GM12878 (cell line): ENCODE measurements at regions not wholly inside any gene's neighbourhood (a gene's known extent, or its start where the extent isn't known, plus 50 kb on each side); places are given as distances from the start of the nearest gene placed in this dataset.

Experiments used
- ATAC-seq: fragments of 200-7000 bp; cut with Tn5 transposase; 3 replicates; pipeline ENCODE4 v1.9.1; 2020; ENCODE audit warnings: mild to moderate bottlenecking, moderate library complexity
- BruUV-seq: library from RNA; stranded (reverse); fragments of 400-500 nt; replicated peaks from 2 replicates; lab custom pipeline; 2021; lab: Mats Ljungman, UMichigan
- CTCF ChIA-PET: fragments of 300-600 bp; sonication (Branson Sonifier 250); formaldehyde crosslinking; extraction: SDS; loops from one replicate; lab custom pipeline; 2021; ENCODE audit warnings: inconsistent platforms; lab: Yijun Ruan, JAX
- POLR2A ChIA-PET: fragments of 350-600 bp; formaldehyde crosslinking; extraction: SDS; loops from one replicate; lab custom pipeline; 2021; ENCODE audit warnings: inconsistent platforms; lab: Charles Lee
- RAD21 ChIA-PET: fragments of 300-600 bp; sonication (Branson Sonifier 250); formaldehyde crosslinking; loops from one replicate; lab custom pipeline; 2023; ENCODE audit warnings: antibody characterized with exemption; ENCODE audit not compliant: unreplicated experiment; lab: Charles Lee
- SMC1A ChIA-PET: fragments of 300-600 bp; sonication (Branson Sonifier 250); formaldehyde crosslinking; loops from one replicate; lab custom pipeline; 2023; ENCODE audit not compliant: unreplicated experiment, uncharacterized antibody; lab: Charles Lee
- DNase-seq: peaks from one replicate; pipeline ENCODE4 v3.0.0-alpha.2; 2011; ENCODE audit warnings: low read depth, low spot score
- FAIRE-seq: peaks from 3 replicates; lab custom pipeline; 2011; peaks lifted over from hg19 to GRCh38; lab: Jason Lieb, UNC
- H2AFZ ChIP-seq: 2 replicates; pipeline ENCODE4 v1.6.0; 2011; ENCODE audit warnings: low read depth, low read length, control low read depth; ENCODE audit not compliant: control insufficient read depth
- H3K27ac ChIP-seq: 2 replicates; pipeline ENCODE4 v1.5.1; 2011; ENCODE audit warnings: control low read depth; ENCODE audit not compliant: control insufficient read depth, insufficient read depth
- H3K27me3 ChIP-seq, 2 experiments: replicated peaks in 1 of 2; 2 replicates each; pipeline versions ENCODE4 v1.6.0 to v1.6.1; 2011; ENCODE audit warnings: low read length in 1 of 2; ENCODE audit not compliant: control insufficient read depth in 2 of 2, insufficient read depth in 2 of 2
- H3K36me3 ChIP-seq, 2 experiments: 2 replicates each; pipeline ENCODE4 v1.5.1; 2011; ENCODE audit warnings: low read length in 1 of 2; ENCODE audit not compliant: control insufficient read depth in 2 of 2, insufficient read depth in 2 of 2
- H3K4me1 ChIP-seq: 2 replicates; pipeline ENCODE4 v1.6.1; 2011; ENCODE audit warnings: mild to moderate bottlenecking, low read length, moderate library complexity, mixed read lengths; ENCODE audit not compliant: control insufficient read depth, insufficient read depth
- H3K4me2 ChIP-seq: 2 replicates; pipeline ENCODE4 v1.6.0; 2011; ENCODE audit warnings: control low read depth; ENCODE audit not compliant: control insufficient read depth, insufficient read depth
- H3K4me3 ChIP-seq: fragments of 200-600 bp; sonication (generic); 2 replicates; pipeline ENCODE4 v1.5.1; 2016
- H3K79me2 ChIP-seq: 2 replicates; pipeline ENCODE4 v1.6.0; 2011; ENCODE audit warnings: low read length; ENCODE audit not compliant: control insufficient read depth, insufficient read depth
- H3K9ac ChIP-seq: 2 replicates; pipeline ENCODE4 v1.8.0; 2011; ENCODE audit warnings: low read length, control low read depth, mixed read lengths; ENCODE audit not compliant: control insufficient read depth, insufficient read depth
- H3K9me3 ChIP-seq: replicated peaks from 3 replicates; pipeline ENCODE4 v1.5.1; 2011; ENCODE audit warnings: mild to moderate bottlenecking, low read length; ENCODE audit not compliant: control insufficient read depth, insufficient read depth
- H4K20me1 ChIP-seq: 2 replicates; pipeline ENCODE4 v1.6.0; 2011; ENCODE audit not compliant: control insufficient read depth, insufficient read depth
- BCL3 ChIP-seq: IDR thresholded peaks from 2 replicates; pipeline ENCODE4 v1.6.1; 2011; ENCODE audit warnings: borderline replicate concordance, low read depth, mild to moderate bottlenecking, moderate library complexity, low read length; ENCODE audit not compliant: insufficient read depth, poor library complexity, severe bottlenecking
- CEBPZ ChIP-seq: fragments of 150-350 bp; IDR thresholded peaks from 2 replicates; pipeline ENCODE4 v1.6.1; 2016; ENCODE audit warnings: low read depth, low read length
- CHD2 ChIP-seq: IDR thresholded peaks from 2 replicates; pipeline ENCODE4 v1.6.1; 2011; ENCODE audit warnings: low read depth, low read length, improper control_type of control experiment, borderline replicate concordance
- CTCF ChIP-seq, 3 experiments: IDR thresholded peaks in 2 of 3; conservative IDR thresholded peaks in 1 of 3; 2 replicates each; pipeline ENCODE4 v1.5.1; 2011; ENCODE audit warnings: low read depth in 3 of 3, low read length in 3 of 3, mild to moderate bottlenecking in 3 of 3, control low read depth in 2 of 3, moderate library complexity in 2 of 3, inconsistent platforms in 1 of 3, mixed read lengths in 1 of 3; ENCODE audit not compliant: control insufficient read depth in 2 of 3, insufficient read depth in 1 of 3; ENCODE audit errors: extremely low read depth in 1 of 3
- FOXM1 ChIP-seq: IDR thresholded peaks from 2 replicates; pipeline ENCODE4 v1.6.1; 2012; ENCODE audit warnings: low read depth, mild to moderate bottlenecking, inconsistent platforms, low read length, moderate library complexity
- KDM1A ChIP-seq: fragments of 200-600 bp; sonication (generic); IDR thresholded peaks from 2 replicates; pipeline ENCODE4 v1.6.1; 2016; ENCODE audit warnings: borderline replicate concordance
- MEF2A ChIP-seq: IDR thresholded peaks from 2 replicates; pipeline ENCODE4 v1.6.1; 2011; ENCODE audit warnings: low read depth, mild to moderate bottlenecking, low read length, moderate library complexity; ENCODE audit not compliant: insufficient read depth
- MYB ChIP-seq: fragments of 150-350 bp; IDR thresholded peaks from 2 replicates; pipeline ENCODE4 v1.6.1; 2014; ENCODE audit warnings: mild to moderate bottlenecking, low read depth, low read length, borderline replicate concordance
- NBN ChIP-seq: fragments of 450-650 bp; IDR thresholded peaks from 2 replicates; pipeline ENCODE4 v1.6.1; 2016
- PAX8 ChIP-seq: fragments of 450-650 bp; IDR thresholded peaks from 2 replicates; pipeline ENCODE4 v1.6.1; 2017; ENCODE audit warnings: mild to moderate bottlenecking, moderate library complexity
- POLR2AphosphoS5 ChIP-seq: IDR thresholded peaks from 2 replicates; pipeline ENCODE4 v1.6.1; 2011; ENCODE audit warnings: mild to moderate bottlenecking, low read length, inconsistent platforms
- RUNX3 ChIP-seq: IDR thresholded peaks from 2 replicates; pipeline ENCODE4 v1.6.1; 2012; ENCODE audit warnings: low read length, inconsistent platforms
- SMAD1 ChIP-seq: fragments of 450-650 bp; IDR thresholded peaks from 2 replicates; pipeline ENCODE4 v1.6.1; 2018; ENCODE audit warnings: mild to moderate bottlenecking, low read depth; ENCODE audit not compliant: partially characterized antibody
- TAF1 ChIP-seq: IDR thresholded peaks from 2 replicates; pipeline ENCODE4 v1.6.1; 2011; ENCODE audit warnings: mild to moderate bottlenecking, low read depth, low read length, borderline replicate concordance
- TBL1XR1 ChIP-seq: IDR thresholded peaks from 2 replicates; pipeline ENCODE4 v1.6.1; 2012; ENCODE audit warnings: low read depth, low read length, improper control_type of control experiment
- TCF7 ChIP-seq: IDR thresholded peaks from 2 replicates; pipeline ENCODE4 v1.6.1; 2014; ENCODE audit warnings: antibody characterized with exemption, borderline replicate concordance
- USF2 ChIP-seq: IDR thresholded peaks from 2 replicates; pipeline ENCODE4 v1.6.1; 2011; ENCODE audit warnings: low read depth, low read length, improper control_type of control experiment, borderline replicate concordance
- in situ Hi-C: fragments of 300-500 bp; cut with MboI; formaldehyde crosslinking; loops from 9 replicates; pipeline ENCODE4 v1.14.3; 2018; ENCODE audit warnings: mixed read lengths
- intact Hi-C: fragments of 100-400 bp; cut with micrococcal nuclease; formaldehyde crosslinking; loops from one replicate; pipeline ENCODE4 v1.14.2; 2022; ENCODE audit not compliant: unreplicated experiment

GRCh38 chr2:76283350-76283749 is 572.6 kb upstream of the GCFC2 start:
- ChIA-PET POLR2A (no interaction called here), RAD21 (no interaction called here)
- H3K27me3 ChIP-seq: no peaks in the 10 kb centered on the region; a peak in 1 of 4 replicates
- TF ChIP-seq SMAD1: no peak
- TF ChIP-seq CEBPZ: no peak
- no peak for TF ChIP-seq BCL3
- TF ChIP-seq FOXM1: no peak
- no peak for TF ChIP-seq POLR2AphosphoS5
- no peak for TF ChIP-seq TCF7
- no peak for TF ChIP-seq MYB
- TF ChIP-seq RUNX3: no peak
- no peak for TF ChIP-seq CHD2
- no peak for TF ChIP-seq NBN
- TF ChIP-seq TAF1: no peak
- no peak for TF ChIP-seq PAX8
- TF ChIP-seq USF2: no peak
- TF ChIP-seq KDM1A: no peak
- TF ChIP-seq TBL1XR1: no peak
- TF ChIP-seq CTCF (IDR thresholded peaks at IDR 0.05 in 2 of 3, conservative IDR thresholded peaks at IDR 0.05 in 1 of 3; ENCODE audit: control insufficient read depth in 2 of 3, extremely low read depth in 1 of 3, insufficient read depth in 1 of 3, low read depth in 3 of 3, low read length in 3 of 3): no peak
- no peak for TF ChIP-seq MEF2A
- TF ChIP-seq, all 136 proteins: peak for 0
- no peaks in the 10 kb centered on the region for H4K20me1 ChIP-seq
- ChIA-PET CTCF (no interaction called here), SMC1A (no interaction called here)
- ATAC-seq (no peak), DNase-seq (no peak), FAIRE-seq (no peak)
- no peak overlapping the region for H3K9ac ChIP-seq
- no peaks in the 10 kb centered on the region for H3K4me1 ChIP-seq
- no peak overlapping the region for H2AFZ ChIP-seq
- H3K36me3 ChIP-seq: no peaks in the 10 kb centered on the region
- H3K4me2 ChIP-seq: no peak overlapping the region
- intact Hi-C loops (no loop called here), in situ Hi-C loops (no loop called here)
- H3K27ac ChIP-seq: no peak overlapping the region
- no peaks in the 10 kb centered on the region for H3K79me2 ChIP-seq
- no peaks in the 10 kb centered on the region for H3K9me3 ChIP-seq
- H3K4me3 ChIP-seq: no peak overlapping the region
- BruUV-seq: no TSS peak
